HG02938 (cell line): ENCODE measurements at regions not wholly inside any gene's neighbourhood (a gene's known extent, or its start where the extent isn't known, plus 50 kb on each side); places are given as distances from the start of the nearest gene placed in this dataset.

Source experiments
- ATAC-seq: cut with Tn5 transposase; IDR thresholded peaks from one replicate; pipeline ENCODE4 v1.9.1; 2021; ENCODE audit warnings: mild to moderate bottlenecking, moderate library complexity; ENCODE audit not compliant: unreplicated experiment

DNA sequence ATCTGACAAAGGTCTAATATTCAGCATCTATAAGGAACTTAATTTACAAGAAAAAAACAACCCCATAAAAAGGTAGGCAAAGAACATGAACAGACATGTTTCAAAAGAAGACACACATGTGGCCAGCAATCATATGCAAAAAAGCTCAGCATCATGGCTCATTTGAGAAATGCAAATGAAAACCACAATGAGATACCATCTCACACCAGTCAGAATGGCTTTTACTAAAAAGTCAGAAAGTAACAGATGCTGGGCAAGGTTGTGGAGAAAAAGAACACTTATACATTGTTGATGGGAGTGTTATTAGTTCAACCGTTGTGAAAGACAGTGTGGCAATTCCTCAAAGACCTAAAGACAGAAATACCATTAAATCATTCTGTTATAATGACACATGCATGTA lies 289.9 kb upstream of the MMS22L start:
- ATAC-seq = no peak

DNA sequence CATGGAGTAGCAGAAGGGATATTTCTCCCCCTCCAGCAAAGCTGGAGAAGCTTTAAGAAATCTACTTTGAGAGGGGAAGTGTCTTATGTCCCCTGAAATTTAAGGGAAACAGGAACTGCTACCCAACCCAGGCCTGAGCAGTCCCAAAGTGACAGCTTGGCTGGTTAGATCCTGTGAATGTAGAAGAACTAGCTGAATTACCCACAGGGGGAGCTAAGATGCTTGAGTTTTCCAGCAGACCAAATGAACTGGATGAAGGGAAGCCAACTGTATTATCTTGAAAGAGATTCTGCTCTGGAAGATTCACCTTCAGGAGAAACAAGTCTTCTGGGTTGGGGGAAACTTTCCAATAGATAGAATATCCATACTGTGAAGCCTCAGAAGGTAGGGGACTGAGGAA lies 303.3 kb upstream of the MMS22L start:
- ATAC-seq = peak; percentile 69

DNA sequence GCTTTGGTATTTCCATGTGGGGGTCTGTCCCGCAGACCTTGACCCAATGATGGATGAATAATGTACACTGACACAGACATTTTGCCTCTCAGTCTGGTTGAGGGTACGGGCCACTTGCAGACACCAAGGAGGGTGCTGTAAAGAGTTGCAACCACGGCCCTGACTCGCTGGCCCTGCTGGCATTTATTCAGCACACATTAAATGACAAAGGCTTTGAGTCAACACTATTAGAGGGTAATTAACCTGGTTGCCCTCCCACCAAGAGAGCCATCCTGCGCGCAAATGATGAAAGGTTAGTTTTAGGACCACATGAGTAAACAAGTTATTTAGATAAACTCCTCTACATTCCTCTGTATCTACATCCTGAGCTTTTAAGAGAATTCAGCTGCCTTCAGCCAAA lies 308.9 kb upstream of the MMS22L start:
- no peak for ATAC-seq

DNA sequence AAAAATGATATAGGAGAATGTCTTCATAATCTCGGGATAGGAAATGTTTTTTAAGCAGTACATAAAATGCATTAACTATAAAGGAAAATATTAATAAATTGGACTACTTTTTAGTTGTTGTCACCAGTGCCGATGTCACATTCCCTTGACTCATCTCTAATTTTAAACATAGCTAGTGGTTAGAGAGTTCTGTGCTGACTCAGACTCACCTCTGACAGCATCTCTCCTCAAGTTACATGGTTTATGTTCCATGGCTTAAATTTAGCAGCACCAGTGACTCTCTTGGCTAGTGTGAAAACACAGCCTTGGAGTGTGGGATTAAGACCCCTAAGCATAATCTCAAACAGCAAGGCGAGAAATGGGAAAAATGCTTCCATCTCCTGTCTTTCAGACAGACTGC lies 311.8 kb upstream of the MMS22L start:
- no peak for ATAC-seq

DNA sequence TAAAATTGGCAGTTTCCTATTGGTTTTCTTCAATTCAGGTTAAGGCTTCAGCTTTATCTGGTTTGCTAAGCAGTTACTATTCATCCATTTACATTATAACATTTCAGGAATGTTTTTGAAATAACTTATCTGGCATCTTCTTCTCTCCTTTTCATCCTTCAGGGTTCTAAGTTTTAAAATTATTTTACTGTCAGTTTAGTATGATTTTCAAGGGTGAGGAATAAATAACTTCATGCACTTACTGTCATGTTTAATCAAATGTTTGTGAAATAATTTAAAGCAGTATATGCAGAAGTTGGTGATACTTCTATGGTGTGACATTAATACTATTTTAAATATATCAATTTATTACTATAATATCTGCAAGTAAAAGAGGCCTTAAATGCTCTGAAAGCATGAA lies 338.1 kb upstream of the MMS22L start:
- ATAC-seq = no peak

DNA sequence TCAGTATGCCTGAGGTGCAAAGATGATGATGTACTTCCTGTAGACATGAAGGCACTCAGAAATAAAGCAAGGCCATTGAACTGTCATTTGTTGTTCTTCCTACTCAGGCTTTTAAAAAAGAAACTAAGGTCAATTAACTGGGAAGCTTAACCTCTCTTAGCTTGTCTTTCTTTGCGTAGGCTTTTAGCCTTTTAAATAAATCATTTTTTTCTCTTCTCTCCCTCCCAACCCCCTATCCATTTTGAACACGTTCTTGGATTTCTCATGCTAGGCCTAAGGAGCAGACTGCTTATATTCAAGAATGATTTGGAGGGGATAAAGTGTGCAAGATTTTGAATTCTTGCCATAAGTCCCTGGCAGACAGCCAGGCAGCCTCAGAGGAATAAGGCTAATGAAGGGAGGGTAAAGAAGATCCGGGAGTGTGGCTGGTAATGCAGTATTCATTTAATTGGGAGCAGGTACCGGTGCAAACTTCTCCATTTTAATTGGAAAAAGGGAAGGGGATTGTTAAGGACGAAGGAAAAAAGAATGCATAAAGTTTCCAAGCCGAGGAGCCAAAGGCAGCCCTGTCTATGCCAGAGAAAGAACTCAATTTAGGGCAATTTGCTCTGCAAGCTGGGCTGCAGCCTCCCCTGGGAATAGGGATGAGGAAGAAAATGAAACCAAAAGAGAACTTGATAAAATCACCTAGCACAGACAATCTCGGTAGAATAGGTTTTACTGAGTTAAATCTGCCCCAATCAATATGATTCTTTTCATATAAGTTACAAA lies 343.8 kb upstream of the MMS22L start:
- no peak for ATAC-seq

DNA sequence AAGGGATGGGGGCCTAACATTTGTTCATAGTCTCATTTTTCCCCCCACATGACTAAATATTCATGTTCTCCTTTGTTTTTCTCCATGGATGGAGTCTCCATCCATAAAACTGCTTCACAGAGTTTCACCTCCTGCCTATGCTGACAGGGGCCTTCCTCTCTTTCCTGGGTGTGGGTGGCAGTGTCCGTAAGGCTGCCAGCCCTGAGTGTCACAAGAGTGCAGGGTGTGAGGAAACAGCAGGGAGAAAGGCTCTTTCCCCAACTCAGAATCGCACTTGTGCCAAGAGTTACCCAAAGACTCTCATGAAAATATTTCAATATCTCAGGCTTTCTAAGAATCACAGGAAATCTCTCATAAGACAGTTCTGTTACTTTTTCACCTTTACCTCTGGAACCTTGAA lies 346.2 kb upstream of the MMS22L start:
- ATAC-seq = no peak

DNA sequence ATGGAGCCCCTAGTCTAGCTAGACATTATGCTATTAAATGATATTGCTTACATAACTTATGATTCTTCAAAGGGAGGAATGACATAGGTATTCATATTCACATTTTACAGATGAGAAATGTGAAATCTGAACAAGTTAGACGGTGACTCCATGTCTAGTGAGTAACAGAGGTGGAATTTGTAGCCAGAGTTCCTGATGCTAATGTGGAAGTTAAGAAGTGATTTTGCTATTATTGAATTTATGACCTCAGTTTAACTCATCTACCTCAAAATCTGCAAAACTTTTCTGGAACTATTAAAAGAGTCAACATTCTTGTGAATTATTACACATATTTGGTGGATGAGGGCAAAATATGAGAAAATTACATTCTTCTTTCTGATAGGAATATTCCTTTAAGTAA lies 347.6 kb upstream of the MMS22L start:
- no peak for ATAC-seq

DNA sequence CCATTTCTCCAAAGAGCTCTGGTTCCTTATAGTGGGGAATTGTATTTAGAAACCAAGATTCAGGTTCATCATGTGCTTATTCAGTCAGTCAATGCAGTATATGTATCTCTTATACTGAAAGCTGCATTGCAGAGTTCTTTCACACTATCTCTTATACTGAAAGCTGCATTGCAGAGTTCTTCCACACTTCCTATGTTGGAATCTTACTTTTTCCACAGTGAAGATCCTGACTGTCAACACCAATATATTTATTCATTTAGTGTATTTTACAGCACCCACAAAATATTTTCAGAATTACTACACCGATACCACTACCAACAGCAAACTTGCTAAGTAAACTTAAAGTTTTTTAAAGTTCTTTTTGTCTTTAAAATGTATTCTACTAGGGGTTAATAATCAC lies 349.3 kb upstream of the MMS22L start:
- ATAC-seq = no peak

DNA sequence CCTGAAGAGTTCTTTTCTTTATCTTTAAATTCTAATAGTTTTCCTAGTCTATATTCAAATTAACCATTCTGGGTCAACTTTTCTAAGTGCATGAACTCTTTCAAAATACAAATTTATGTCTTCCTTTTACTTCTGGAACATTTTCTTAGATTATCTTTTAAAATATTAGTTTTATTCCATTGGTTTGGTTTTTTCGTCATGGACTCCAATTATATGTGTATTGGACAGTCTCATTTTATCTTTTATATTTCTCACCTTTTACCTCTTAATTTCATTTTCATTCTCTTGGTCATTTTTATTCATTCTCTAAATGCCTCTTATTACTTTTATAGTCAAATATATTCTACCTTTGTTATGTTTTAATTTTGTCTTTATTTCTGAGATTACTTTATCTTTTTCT lies 356.7 kb upstream of the MMS22L start:
- ATAC-seq = no peak

DNA sequence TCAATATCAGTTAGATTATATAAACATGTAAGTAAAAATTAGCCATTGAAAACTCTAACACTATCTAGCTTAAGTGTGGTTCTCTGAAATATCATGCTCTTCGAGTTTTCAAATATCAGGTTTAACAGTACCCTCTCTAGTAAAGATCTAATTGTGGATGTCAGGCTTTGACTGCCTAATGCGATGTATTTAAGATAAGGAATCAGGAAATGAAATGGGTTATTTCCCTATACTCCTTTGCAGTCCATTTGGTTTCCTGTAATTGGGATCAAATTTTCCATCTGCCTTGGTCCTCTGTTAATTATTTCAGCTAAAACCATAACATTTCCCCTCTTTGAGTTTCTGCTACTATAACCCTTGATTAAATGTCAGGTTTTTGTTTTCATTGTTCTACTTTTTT lies 361.3 kb upstream of the MMS22L start:
- ATAC-seq = no peak

DNA sequence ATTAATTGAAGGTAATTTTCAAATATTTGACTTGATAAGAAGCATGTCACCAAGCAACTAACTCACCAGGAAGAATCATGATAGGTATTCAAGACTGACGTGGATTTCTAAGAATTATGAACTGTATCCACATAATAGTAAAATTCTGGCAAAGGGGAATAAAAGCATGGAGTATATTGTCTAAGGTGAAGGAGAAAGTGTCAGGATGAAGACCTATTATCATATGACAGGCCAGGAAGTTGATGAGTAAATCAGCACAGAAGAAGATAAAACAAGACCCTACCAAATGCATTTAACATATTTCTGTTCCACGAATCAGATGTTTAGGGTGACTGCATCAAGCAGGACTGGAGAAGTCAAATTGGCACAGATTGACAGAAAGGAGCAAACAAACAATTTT lies 362.7 kb upstream of the MMS22L start:
- no peak for ATAC-seq

DNA sequence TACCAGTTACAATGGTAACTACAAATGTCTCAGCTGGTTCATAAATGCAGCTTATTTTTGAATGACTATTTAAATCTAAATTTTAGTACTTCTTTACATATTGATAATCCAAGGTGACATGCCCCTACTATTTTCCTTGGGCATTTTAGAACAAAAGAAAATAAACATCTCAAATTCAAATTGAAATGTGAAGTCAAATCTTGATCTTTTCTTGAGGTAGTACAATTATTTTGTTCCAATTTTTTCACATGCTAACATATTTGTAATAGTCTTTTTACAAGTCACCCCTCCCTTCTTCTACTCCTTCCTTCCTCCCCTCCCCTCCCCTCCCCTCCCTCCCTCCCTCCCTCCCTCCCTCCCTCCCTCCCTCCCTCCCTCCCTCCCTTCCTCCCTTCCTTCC lies 370.1 kb upstream of the MMS22L start:
- ATAC-seq = no peak

DNA sequence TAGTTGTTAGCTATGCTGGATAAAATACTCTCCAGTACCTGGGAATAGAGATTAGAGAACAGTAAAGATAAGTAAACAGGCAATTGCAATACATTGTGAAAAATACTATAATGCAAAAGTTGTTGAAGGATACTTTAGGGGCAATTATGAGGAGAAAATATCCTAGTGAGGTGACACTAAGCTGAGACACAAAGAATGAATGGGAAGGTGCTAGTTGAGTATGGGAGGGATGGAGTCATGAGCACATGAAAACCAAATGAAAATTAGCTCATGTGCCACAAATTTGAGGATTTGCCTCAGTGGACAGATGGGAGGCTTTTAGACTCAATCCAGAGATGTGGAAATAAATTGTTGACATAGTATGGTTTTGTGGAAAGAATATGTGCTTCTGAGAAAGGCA lies 370.5 kb upstream of the MMS22L start:
- no peak for ATAC-seq

DNA sequence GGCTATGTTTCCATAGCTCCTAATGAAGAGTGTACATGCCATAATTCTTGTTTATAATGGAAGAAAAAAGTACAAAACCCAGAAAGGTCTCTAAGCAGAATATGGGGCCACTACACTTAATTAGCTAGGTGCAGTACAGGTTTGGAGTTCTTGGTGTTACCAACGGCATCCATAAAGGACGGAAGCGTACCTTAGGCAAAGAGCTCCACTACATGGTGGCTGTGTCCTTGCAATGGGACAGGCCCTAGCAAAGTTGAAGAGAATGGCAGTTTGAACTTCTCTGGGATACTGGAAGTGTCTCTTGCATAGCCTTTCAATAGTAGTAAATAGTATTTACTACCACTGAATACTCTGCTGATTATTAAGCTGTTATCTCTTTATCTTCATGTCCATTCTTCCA lies 371.7 kb upstream of the MMS22L start:
- ATAC-seq = no peak

DNA sequence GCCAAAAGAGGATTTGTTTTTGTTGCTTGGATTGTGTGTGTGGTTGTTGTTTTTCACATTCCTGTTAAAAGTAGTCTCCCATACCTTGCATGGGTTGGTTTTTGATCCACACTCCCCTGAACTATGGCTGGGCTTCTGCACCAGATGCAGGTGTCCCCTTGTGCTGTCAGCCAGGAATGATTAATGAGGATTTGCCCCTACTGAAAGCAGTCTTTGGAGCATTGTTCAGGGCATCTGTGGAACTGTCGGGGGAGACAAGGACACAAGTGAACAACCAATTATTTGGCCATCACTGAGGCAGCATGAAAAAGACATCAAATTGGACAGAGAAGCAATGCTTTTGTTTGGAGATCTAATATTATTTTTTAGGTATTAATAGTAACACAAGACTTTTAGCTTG lies 373.2 kb upstream of the MMS22L start:
- ATAC-seq = no peak

DNA sequence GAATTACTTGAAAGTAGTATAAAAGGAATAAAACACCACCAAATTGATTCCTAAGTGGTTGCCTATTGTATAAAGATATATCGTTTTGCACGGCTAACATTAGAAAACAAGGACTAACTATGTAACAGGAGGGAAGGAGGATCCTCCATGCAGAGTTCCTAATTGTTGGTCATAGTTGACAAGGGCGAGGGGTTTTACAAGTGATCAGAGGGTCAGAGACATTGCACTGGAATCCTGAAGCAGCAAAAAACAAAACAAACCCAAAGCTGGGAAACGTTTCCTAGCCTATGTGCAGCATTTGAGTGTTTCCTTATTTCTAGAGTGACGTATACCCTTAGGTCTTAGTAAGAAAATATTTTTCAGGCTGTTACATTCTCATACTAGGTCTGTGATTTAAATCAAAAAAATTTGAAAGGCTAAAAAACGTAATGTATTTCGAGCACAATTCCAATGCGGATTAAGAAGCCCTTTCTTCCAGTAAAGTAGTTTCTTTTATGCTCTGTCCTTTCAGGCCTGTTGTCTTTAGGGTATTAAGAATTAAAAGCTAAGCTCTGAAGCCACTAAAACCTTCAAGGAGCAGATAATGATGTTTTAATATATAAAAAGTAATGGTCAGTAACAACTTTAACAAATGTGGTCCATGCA lies 373.8 kb upstream of the MMS22L start:
- no peak for ATAC-seq

DNA sequence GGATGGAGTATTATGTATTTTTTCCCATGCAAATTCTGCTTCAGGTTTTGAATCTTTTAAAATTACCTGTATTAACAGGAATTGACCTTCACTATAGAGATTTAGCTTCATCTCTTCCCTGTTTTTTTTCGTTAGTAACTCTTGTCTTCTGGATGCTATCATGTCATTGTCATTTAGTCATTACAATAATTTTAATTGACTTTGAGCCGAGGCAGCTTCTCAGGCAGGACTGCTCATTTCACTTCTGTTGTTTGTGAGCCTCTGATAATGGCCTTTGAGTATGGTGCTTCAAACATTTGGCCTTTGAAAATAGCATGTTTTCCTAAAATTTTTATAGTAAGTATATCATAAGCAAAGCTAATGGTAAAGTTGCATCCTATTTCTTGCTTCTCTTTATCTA lies 375.1 kb upstream of the MMS22L start:
- no peak for ATAC-seq

DNA sequence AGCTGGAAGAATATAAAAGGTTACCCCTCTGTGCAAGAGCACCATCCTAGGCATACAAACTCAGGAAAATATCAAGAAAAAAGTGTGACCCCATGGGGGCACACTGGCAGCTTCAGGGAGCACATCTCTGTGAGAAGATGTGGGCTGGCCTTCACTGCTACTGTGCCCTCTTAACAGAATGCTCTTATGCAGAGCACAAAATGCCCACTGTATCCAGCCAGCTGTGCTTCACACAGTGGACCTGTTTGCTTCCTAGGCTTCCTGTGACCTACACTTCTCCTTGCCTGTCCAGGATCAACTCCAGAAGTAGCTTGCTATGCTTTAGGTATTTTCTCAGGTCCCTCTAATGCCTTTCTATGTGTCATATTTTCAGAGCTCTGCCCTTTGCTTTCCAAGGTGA lies 380.2 kb upstream of the MMS22L start:
- ATAC-seq = no peak

DNA sequence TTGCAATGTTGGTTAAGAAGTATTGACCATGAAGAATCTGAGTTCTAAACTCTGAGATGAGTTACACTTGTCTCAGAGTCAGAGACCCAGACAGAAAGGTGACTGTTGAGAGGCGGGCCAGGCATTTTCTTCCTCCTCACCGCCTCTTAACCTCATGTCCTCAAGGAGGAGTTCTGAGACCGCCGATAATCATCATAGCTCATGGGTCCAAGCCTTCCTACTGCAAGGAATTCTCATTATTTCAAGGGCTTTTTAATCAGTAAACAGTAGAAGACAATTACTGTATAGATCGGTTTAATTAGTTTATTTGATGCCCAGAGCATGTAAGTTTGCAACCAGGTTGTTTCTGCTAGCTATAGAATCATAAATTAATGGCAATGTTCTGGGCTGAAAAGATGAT lies 382.4 kb upstream of the MMS22L start:
- no peak for ATAC-seq

DNA sequence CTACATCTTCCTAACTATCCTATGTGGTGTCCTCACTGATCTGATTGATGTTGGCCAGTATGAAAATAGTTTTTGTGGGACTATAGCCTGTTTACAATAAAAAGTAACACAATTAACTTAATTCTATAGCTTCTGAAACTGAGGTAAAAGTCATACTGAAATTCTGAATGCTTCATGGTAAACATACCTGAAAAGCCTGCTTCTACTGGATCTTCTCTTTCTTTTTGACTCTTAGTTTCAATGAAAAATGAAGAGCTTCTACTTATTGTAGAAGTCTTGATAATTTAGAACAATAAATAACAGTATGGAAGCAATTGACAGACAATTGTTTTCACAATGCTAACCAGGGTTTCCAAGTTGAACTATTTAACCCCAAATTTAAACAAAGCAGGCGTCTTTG lies 383.9 kb upstream of the MMS22L start:
- ATAC-seq = no peak

DNA sequence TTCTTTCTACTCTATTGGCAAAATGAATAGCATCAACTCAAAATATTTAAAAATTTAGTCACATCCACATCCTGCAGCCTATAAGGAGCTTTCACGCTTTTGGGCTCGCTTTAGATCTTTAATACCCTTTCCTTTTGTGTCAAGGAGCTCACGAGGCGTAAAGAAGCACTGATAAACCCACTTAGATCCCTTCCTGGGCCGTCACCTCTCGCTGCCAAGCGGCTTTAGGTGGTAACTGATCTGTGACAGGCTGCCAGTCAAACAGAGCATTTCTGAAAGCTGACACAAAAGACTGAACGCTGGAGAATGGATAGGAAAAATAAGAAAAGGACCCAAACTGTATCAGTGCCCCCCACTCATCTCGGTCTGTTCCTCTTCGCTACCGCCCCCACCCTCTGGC lies 385.7 kb upstream of the MMS22L start:
- ATAC-seq = peak; percentile 31
